HuH-7 (cell line): ENCODE measurements at regions not wholly inside any gene's neighbourhood (a gene's known extent, or its start where the extent isn't known, plus 50 kb on each side); places are given as distances from the start of the nearest gene placed in this dataset.

Experiments used
- DNase-seq: peaks from one replicate; pipeline ENCODE4 v3.0.0; 2011; ENCODE audit warnings: low spot score

- DNase-seq, result no peak
Measured at GRCh38 chr17:54835015-54835414, 65.6 kb upstream of the TOM1L1 start.

DNA sequence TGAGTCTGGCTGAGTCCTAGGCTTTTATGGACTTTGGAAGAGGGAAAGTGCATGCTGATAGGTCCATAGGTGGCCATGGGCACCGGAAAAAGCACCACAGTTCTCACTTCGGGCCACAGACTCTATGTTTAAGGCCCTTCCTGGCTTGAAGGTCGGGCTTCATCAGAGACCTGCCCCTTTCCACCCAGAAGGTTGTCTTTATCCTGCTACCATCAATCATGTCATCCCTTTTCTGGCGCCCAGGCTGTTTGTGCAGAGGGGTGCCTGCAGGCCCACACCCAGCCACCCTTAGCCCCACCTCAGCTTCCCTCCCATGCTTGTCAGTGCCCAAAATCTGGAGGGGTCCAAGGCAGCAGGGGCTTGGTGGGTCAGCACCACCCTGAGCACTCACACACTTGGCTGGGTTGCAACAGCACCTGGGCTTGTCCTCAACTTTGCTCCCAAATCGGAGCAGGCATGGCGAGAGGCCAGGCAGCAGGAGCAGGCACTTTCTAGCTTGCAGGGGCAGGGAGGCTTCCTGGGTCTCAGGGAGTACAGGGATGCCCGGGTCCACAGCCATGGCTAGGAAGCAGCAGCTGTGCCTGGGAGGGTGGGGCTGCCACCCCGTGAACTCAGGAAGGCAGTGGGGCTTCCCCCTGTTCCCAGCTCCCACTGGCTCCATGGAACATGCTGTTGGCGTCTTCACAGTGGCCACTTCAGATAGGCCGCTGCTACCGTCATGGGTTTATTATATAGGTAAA lies 63.8 kb upstream of the TOM1L1 start:
- no peak for DNase-seq

GRCh38 chr17:54838651-54839421 lies 61.8 kb upstream of the TOM1L1 start:
- no peak for DNase-seq

GRCh38 chr17:54839447-54839846 lies 61.2 kb upstream of the TOM1L1 start:
- DNase-seq, result no peak

- no peak for DNase-seq
Measured at GRCh38 chr17:54840885-54841591, 59.6 kb upstream of the TOM1L1 start.

DNA sequence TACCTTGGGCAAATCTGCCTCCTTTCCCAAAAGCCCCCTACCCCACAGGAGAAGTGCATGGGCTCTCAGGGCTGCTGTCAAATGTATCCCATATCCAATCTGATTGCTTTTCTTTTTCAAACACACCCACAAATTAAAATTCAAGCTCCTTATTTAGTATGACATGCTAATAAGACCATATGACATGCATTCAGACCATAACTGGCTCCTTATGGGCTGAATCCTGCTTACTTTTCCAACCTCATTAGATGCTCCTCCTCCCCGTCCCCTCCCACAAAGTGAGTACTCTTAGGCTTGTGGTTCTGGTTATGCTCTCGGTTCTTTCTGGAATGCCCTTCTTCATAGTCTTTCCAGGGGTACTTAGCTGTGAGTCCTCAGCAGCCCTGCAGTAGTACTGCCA lies 59.0 kb upstream of the TOM1L1 start:
- DNase-seq, result no peak

DNA sequence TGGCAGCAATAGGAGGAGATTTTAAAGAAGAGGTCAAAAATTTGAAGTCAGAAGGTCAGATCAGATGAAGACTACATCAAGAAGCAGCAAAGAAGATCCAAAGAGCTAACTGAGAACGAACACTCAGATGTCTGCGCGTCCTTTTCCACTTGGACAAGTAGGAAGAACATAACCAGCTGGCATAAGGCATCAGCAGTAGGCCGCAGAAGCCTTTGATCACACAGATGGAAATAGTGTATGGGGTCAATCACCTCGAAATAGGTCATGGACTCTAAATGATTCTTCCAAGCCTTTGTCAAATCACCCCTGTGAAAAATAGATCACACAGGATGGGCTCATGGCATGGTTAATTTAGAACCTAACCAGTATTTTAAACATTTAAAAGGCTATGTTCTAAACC lies 56.4 kb upstream of the TOM1L1 start:
- no peak for DNase-seq

- DNase-seq, result no peak
Measured at GRCh38 chr17:54848368-54848987, 52.2 kb upstream of the TOM1L1 start.

- DNase-seq, result no peak
Measured at GRCh38 chr17:54849660-54850059, 51.0 kb upstream of the TOM1L1 start.
